ENCODE measurements at regions not wholly inside any gene's neighbourhood (a gene's known extent, or its start where the extent isn't known, plus 50 kb on each side); places are given as distances from the start of the nearest gene placed in this dataset.

GRCh38 chr12:105449431-105449830 is 118.9 kb downstream of the C12orf75 start:
- no peak for DNase-seq
- intact Hi-C loops (cut with micrococcal nuclease) = no loop called here

GRCh38 chr12:105451211-105451610 is 120.7 kb downstream of the C12orf75 start:
- intact Hi-C loops (cut with micrococcal nuclease) = no loop called here
- H3K27me3 ChIP-seq (ENCODE audit: low read depth) = no peaks in the 10 kb centered on the region
- no peaks in the 10 kb centered on the region for H3K9me3 ChIP-seq (replicated peaks)
- peaks cover 2% of the 10 kb centered on the region for H3K4me1 ChIP-seq
- DNase-seq = no peak
- no peak for TF ChIP-seq CTCF (IDR thresholded peaks at IDR 0.05; ENCODE audit: borderline replicate concordance)
- H3K27ac ChIP-seq (replicated peaks) = no peak overlapping the region
- H3K4me3 ChIP-seq = no peak overlapping the region
- H3K36me3 ChIP-seq = no peaks in the 10 kb centered on the region

More at GRCh38 chr12:105449431-105449830, 118.9 kb downstream of the C12orf75 start:
- H3K27me3 ChIP-seq (ENCODE audit: low read depth) = no peaks in the 10 kb centered on the region
- H3K36me3 ChIP-seq = no peaks in the 10 kb centered on the region
- no peak overlapping the region for H3K27ac ChIP-seq (replicated peaks)
- H3K4me3 ChIP-seq = no peak overlapping the region
- no peak for TF ChIP-seq CTCF (IDR thresholded peaks at IDR 0.05; ENCODE audit: borderline replicate concordance)
- H3K9me3 ChIP-seq (replicated peaks) = no peaks in the 10 kb centered on the region
- H3K4me1 ChIP-seq = peaks cover 18% of the 10 kb centered on the region

- no peaks in the 10 kb centered on the region for H3K27me3 ChIP-seq (ENCODE audit: low read depth)
Observed at GRCh38 chr12:105451798-105452197, 121.3 kb downstream of the C12orf75 start.

GRCh38 chr12:105453316-105453715 is 122.8 kb downstream of the C12orf75 start:
- peaks cover under 1% of the 10 kb centered on the region for H3K9me3 ChIP-seq (replicated peaks)
- H3K36me3 ChIP-seq = no peaks in the 10 kb centered on the region
- DNase-seq = no peak
- no peak overlapping the region for H3K4me3 ChIP-seq
- no peak overlapping the region for H3K27ac ChIP-seq (replicated peaks)
- TF ChIP-seq CTCF (IDR thresholded peaks at IDR 0.05; ENCODE audit: borderline replicate concordance) = no peak
- H3K4me1 ChIP-seq = peaks cover 5% of the 10 kb centered on the region
- H3K27me3 ChIP-seq (ENCODE audit: low read depth) = no peaks in the 10 kb centered on the region
- intact Hi-C loops (cut with micrococcal nuclease) = no loop called here

More at GRCh38 chr12:105451798-105452197, 121.3 kb downstream of the C12orf75 start:
- intact Hi-C loops (cut with micrococcal nuclease) = no loop called here
- no peak overlapping the region for H3K27ac ChIP-seq (replicated peaks)
- H3K9me3 ChIP-seq (replicated peaks) = no peaks in the 10 kb centered on the region
- peaks cover 3% of the 10 kb centered on the region for H3K4me1 ChIP-seq
- no peaks in the 10 kb centered on the region for H3K36me3 ChIP-seq
- H3K4me3 ChIP-seq = no peak overlapping the region
- no peak for DNase-seq
- no peak for TF ChIP-seq CTCF (IDR thresholded peaks at IDR 0.05; ENCODE audit: borderline replicate concordance)

GRCh38 chr12:105454688-105455087 is 124.2 kb downstream of the C12orf75 start:
- Histone ChIP-seq H3K36me3 (no peaks in the 10 kb centered on the region), H3K9me3 (replicated peaks) (peaks cover 8% of the 10 kb centered on the region), H3K27ac (replicated peaks) (no peak overlapping the region), H3K27me3 (ENCODE audit: low read depth) (no peaks in the 10 kb centered on the region), H3K4me3 (no peak overlapping the region), H3K4me1 (peaks cover 7% of the 10 kb centered on the region)
- DNase-seq = no peak
- no peak for TF ChIP-seq CTCF (IDR thresholded peaks at IDR 0.05; ENCODE audit: borderline replicate concordance)
- intact Hi-C loops (cut with micrococcal nuclease) = no loop called here

GRCh38 chr12:105455261-105455660 is 124.8 kb downstream of the C12orf75 start:
- DNase-seq = no peak
- no peak overlapping the region for H3K27ac ChIP-seq (replicated peaks)
- H3K4me1 ChIP-seq = peaks cover 12% of the 10 kb centered on the region
- H3K4me3 ChIP-seq = no peak overlapping the region
- TF ChIP-seq CTCF (IDR thresholded peaks at IDR 0.05; ENCODE audit: borderline replicate concordance) = peak; percentile 42
- H3K27me3 ChIP-seq (ENCODE audit: low read depth) = no peaks in the 10 kb centered on the region
- H3K36me3 ChIP-seq = no peaks in the 10 kb centered on the region
- intact Hi-C loops (cut with micrococcal nuclease) = no loop called here
- H3K9me3 ChIP-seq (replicated peaks) = peaks cover 8% of the 10 kb centered on the region
